A549 (cell line): ENCODE measurements at regions not wholly inside any gene's neighbourhood (a gene's known extent, or its start where the extent isn't known, plus 50 kb on each side); places are given as distances from the start of the nearest gene placed in this dataset.
"Not testable (repeated sequence)": the region's sequence is repeated elsewhere in the genome, so short reads cannot be mapped to it uniquely, and the experiment has no call there.

Experiments
- ATAC-seq, 2 experiments: fragments of 200-7000 bp in 1 of 2; fragments of >200 bp in 1 of 2; cut with Nextera tagmentation in 1 of 2; cut with Tn5 transposase in 1 of 2; 3 replicates each; pipeline versions ENCODE4 v1.8.0 to v1.9.1; 2018 to 2020; ENCODE audit warnings: mild to moderate bottlenecking in 1 of 2, moderate library complexity in 1 of 2
- CTCF ChIA-PET: fragments of 300-600 bp; sonication (Branson Sonifier 250); formaldehyde crosslinking; extraction: SDS; loops from one replicate; lab custom pipeline; 2021; ENCODE audit warnings: antibody characterized with exemption, inconsistent platforms; lab: Yijun Ruan, JAX
- POLR2A ChIA-PET: fragments of 350-600 bp; formaldehyde crosslinking; extraction: SDS; loops from one replicate; lab custom pipeline; 2021; ENCODE audit warnings: antibody characterized with exemption, inconsistent platforms; lab: Yijun Ruan, JAX
- DNase-seq, 2 experiments: peaks; one replicate each; pipeline versions ENCODE4 v3.0.0 to v3.0.0-alpha.2; 2011 to 2016; ENCODE audit warnings: low read depth in 1 of 2, low spot score in 1 of 2
- FAIRE-seq: peaks from 2 replicates; lab custom pipeline; 2011; peaks lifted over from hg19 to GRCh38; lab: Jason Lieb, UNC
- H3K27ac ChIP-seq, 2 experiments: fragments of >200 bp; sonication (Bioruptor Twin); formaldehyde crosslinking; 3 replicates each; pipeline ENCODE4 v1.5.1; 2016 to 2017
- H3K4me1 ChIP-seq: fragments of >200 bp; sonication (Bioruptor Twin); formaldehyde crosslinking; 3 replicates; pipeline ENCODE4 v1.6.1; 2016
- H3K4me2 ChIP-seq: fragments of >200 bp; sonication (Bioruptor Twin); formaldehyde crosslinking; 3 replicates; pipeline ENCODE4 v1.6.1; 2016
- H3K4me3 ChIP-seq: fragments of >200 bp; sonication (Bioruptor Twin); formaldehyde crosslinking; 3 replicates; pipeline ENCODE4 v1.5.1; 2016
- H3K9me3 ChIP-seq: fragments of >200 bp; sonication (Bioruptor Twin); formaldehyde crosslinking; 3 replicates; pipeline ENCODE4 v1.6.1; 2016
- WGBS: methylation state at CpG from one replicate; pipeline ENCODE4 v1.1.6; 2017; ENCODE audit errors: missing lambda C conversion rate; 5-methylcytosine and 5-hydroxymethylcytosine counted together

- ATAC-seq, CTCF ChIA-PET, POLR2A ChIA-PET: not testable (repeated sequence)
Measured at GRCh38 chr12:131295117-131295516, 341.4 kb downstream of the ADGRD1 start.

GRCh38 chr12:131295559-131295958 is 341.9 kb downstream of the ADGRD1 start:
- H3K4me2 ChIP-seq, FAIRE-seq, POLR2A ChIA-PET, H3K27ac ChIP-seq, CTCF ChIA-PET, H3K4me1 ChIP-seq, H3K4me3 ChIP-seq, DNase-seq, H3K9me3 ChIP-seq: not testable (repeated sequence)
- peak in 1 of 2 experiments; percentile 40; a peak in 3 of 6 replicates for ATAC-seq
- 72% methylated on average over 16 of the region's 17 CpGs for WGBS

More at GRCh38 chr12:131295117-131295516, 341.4 kb downstream of the ADGRD1 start:
- not testable (repeated sequence) for H3K4me3 ChIP-seq, FAIRE-seq, H3K4me2 ChIP-seq, H3K9me3 ChIP-seq, DNase-seq, H3K27ac ChIP-seq, H3K4me1 ChIP-seq
- 100% methylated on average over 1 of the region's 9 CpGs for WGBS

GRCh38 chr12:131296136-131296535 is 342.4 kb downstream of the ADGRD1 start:
- 91% methylated on average over 5 of the region's 6 CpGs for WGBS
- H3K4me3 ChIP-seq, H3K4me2 ChIP-seq, H3K9me3 ChIP-seq, ATAC-seq, POLR2A ChIA-PET, H3K4me1 ChIP-seq, H3K27ac ChIP-seq, FAIRE-seq, CTCF ChIA-PET, DNase-seq: not testable (repeated sequence)

GRCh38 chr12:131296651-131297050 is 342.9 kb downstream of the ADGRD1 start:
- H3K4me2 ChIP-seq, DNase-seq, CTCF ChIA-PET, H3K4me3 ChIP-seq, H3K27ac ChIP-seq, H3K4me1 ChIP-seq, H3K9me3 ChIP-seq, ATAC-seq, FAIRE-seq, POLR2A ChIA-PET: not testable (repeated sequence)
- 95% methylated on average over 8 of the region's 14 CpGs for WGBS

GRCh38 chr12:131298526-131299369 is 345.0 kb downstream of the ADGRD1 start:
- H3K27ac ChIP-seq, POLR2A ChIA-PET, DNase-seq, FAIRE-seq, H3K4me1 ChIP-seq, H3K4me3 ChIP-seq, H3K9me3 ChIP-seq, CTCF ChIA-PET, H3K4me2 ChIP-seq, ATAC-seq: not testable (repeated sequence)
- WGBS: 93% methylated on average over 6 of the region's 83 CpGs

- no CpG with 5 or more reads among the region's 27 CpGs for WGBS
- DNase-seq, H3K4me1 ChIP-seq, H3K27ac ChIP-seq, FAIRE-seq, H3K9me3 ChIP-seq, CTCF ChIA-PET, ATAC-seq, POLR2A ChIA-PET, H3K4me3 ChIP-seq, H3K4me2 ChIP-seq: not testable (repeated sequence)
Measured at GRCh38 chr12:131299370-131299701, 345.6 kb downstream of the ADGRD1 start.

GRCh38 chr12:131303576-131303975 is 349.9 kb downstream of the ADGRD1 start:
- H3K4me3 ChIP-seq, H3K27ac ChIP-seq, H3K4me1 ChIP-seq, ATAC-seq, CTCF ChIA-PET, H3K9me3 ChIP-seq, POLR2A ChIA-PET, DNase-seq, H3K4me2 ChIP-seq: not testable (repeated sequence)
- WGBS: 10% methylated on average over 2 of the region's 5 CpGs
- FAIRE-seq: peak; percentile 100

- whole genome bisulfite sequencing: no CpG with 5 or more reads among the region's 6 CpGs
- ATAC-seq, H3K4me2 ChIP-seq, CTCF ChIA-PET, POLR2A ChIA-PET, DNase-seq, H3K4me1 ChIP-seq, FAIRE-seq, H3K27ac ChIP-seq, H3K4me3 ChIP-seq, H3K9me3 ChIP-seq: not testable (repeated sequence)
Measured at GRCh38 chr12:131304642-131305041, 350.9 kb downstream of the ADGRD1 start.
